Stimulated activated CD4-positive, alpha-beta T cell treated with anti-CD3 and anti-CD28 coated beads, Interleukin-4, amount 100 ng/mL, for 4 hours (primary cell): ENCODE measurements at regions not wholly inside any gene's neighbourhood (a gene's known extent, or its start where the extent isn't known, plus 50 kb on each side); places are given as distances from the start of the nearest gene placed in this dataset.
"Not testable (repeated sequence)": the region's sequence is repeated elsewhere in the genome, so short reads cannot be mapped to it uniquely, and the experiment has no call there.

ENCODE experiments used
- DNase-seq, 2 experiments: peaks; one replicate each; pipeline ENCODE4 v3.0.0-alpha.2; 2020

- no peak for DNase-seq
Measured at GRCh38 chrX:55142206-55142918, 53.5 kb downstream of the PAGE2 start.

DNA sequence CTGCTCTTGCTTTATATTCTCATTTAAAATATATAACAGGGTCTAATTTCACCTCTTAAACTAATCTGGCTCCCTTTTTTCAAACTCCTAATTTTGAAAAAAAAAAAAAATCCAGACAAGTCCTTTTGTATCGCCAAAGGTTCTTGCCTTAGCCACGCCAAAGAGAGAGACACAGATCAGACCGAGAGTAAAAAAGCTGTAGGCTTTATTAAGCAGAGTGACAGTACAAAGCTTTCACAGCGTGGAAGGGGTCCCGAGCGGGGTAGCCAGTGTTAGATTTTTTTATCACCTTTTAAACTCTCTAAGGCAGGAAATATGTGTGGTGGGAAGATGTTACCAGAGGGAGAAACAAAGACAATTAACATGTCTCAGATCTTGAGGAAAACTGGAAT is 54.1 kb downstream of the PAGE2 start:
- DNase-seq: no peak

GRCh38 chrX:55143621-55144020 is 54.8 kb downstream of the PAGE2 start:
- no peak for DNase-seq

DNA sequence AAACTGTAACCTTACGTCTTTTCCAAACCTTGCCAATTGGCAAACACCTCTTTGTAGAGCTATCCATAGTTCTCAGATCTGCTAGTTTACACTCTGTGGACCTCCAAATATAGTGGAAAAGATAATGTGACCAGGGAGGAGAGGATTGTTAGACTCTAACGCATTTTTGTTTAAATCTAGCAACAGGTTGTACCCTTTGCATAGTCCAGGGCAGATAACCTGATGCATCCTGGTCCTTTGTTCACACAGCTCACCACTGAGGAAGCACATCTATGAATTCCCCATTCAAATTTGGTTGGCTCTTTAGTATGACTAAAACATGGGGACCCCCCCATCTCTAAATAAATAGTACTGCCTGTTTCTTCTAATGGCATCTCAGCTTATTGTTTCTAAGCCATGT is 55.9 kb downstream of the PAGE2 start:
- DNase-seq: no peak

DNA sequence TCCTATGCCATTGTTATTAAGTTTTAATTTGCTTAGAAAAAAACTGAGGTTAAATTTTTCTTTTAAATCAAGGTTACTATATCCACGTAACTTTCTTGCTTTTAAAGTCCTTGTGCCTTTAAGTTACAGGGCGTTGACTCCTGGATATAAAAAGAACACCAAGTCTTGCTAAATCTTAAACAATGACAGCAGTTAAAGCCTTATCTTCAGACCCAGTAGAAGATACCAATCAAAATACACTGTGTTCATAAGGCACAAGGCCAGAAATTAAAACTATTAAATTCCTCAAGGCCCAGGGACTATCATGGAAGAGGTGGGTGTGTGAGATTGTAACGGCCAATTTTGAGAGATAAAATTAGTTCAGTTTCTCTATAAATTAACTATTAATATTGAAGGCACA is 60.4 kb downstream of the PAGE2 start:
- no peak for DNase-seq

GRCh38 chrX:55151199-55151598 is 62.4 kb downstream of the PAGE2 start:
- no peak for DNase-seq

DNA sequence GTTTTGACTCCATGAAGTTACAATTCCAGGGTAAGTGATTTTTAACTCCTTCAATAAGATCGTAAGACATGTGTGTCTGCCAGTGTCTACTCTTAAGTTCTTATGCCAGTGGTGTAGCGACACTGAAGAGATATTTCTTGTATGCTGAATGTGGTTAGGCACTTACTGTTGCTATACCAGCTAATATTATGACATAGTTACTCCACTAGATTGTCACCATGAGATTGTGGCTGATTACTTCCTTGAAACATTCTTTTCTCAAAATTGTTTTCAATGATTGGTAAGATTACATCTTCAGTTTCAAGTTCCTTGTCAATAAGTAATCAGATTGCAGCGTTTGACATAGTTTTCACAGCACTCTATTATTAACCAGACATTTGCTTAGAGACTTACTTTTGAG is 60.6 kb upstream of the PAGE5 start:
- DNase-seq: no peak

- DNase-seq: peak; percentile 77 to 85
Measured at GRCh38 chrX:55160685-55161552, 59.2 kb upstream of the PAGE5 start.

GRCh38 chrX:55161581-55161980 is 58.6 kb upstream of the PAGE5 start:
- peak in 1 of 2 experiments; percentile 0 for DNase-seq

DNA sequence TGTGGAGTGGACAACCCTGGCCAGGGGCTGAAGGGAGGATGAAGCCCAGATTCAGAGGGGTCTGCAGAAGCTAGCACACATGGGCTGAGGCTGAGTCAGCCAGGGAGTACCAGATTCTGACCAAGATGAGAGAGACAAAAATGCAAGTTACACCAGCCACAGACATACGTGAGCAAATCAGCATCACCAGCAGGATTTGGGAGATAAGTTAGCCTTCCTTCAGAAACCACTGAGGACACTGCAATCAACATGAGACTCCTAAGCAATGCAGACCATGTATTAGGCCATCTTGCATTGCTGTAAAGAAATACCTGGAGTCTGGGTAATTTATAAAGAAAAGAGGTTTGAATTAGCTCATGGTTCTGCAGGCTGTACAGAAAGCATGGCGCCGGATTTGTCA is 57.0 kb upstream of the PAGE5 start:
- no peak for DNase-seq

GRCh38 chrX:55165026-55165425 is 55.1 kb upstream of the PAGE5 start:
- not testable (repeated sequence) for DNase-seq

DNA sequence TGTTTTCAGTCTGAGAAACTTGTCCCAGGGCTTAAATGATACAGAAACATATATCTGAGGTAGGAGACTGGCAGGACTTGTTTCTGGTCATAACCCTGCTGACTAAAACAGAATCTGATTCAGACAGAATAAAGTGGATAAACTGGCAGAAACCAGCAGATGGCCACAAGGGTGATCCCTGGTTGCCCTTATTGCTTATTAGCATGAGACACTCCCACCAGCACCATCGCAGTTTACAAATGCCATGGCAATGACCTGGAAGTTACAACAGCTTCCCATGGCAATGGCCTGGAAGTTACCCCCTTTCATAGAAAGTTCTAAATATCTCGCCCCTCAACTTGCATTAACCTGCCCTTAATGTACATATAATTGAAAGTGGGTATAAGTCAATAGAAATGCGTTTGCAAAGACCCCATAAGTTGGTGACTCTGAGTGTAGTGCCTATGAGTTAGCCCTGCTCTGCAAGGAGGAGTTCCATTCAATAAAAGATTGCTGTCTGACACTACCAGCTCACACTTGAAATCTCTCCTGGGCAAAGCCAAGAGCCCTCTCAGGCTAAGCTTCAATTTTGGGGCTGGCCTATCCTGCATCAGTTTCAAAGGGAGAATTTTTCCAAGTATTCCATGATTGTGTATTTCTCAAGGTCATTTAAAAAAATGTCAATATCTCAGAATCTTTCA is 52.9 kb upstream of the PAGE5 start:
- no peak for DNase-seq

DNA sequence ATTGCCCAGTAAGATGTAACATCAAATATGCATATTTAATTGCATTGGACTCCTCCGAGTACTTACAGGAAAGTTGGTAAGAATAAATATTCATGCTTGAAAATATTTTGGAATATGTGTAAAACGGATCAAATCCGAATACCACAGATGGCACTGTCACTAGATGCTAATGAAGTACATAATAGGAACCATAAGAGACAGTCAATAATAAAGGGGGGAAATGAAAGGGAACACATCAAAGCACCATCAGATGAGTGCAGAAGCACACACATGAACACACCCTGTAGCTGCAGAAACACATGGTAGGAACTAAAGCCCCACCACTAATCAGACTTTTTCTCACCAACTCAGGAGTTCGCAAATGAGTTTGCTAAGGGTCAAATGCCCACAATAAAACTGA is 52.2 kb upstream of the PAGE5 start:
- no peak for DNase-seq

DNA sequence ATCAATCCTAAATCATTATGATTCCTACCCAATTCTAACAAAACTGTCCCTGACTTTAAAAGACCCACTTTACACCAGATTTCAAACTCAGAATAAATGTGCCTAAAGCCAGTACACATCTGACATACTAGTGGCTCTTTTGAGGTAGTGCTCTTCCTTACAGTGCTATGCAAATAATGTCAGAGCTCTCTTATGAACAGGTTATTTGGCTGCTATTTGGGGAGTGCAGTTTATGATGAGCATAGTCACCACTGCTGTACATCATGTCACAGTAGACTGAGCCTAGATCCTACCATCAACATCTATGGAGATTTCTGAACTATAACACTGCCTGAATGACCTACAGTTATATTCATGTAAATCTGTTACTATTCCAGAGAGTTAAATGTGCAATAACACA is 50.4 kb upstream of the PAGE5 start:
- no peak for DNase-seq
